Stimulated activated CD8-positive, alpha-beta memory T cell treated with anti-CD3 and anti-CD28 coated beads, Interleukin-15, amount 100 ng/mL, for 4 hours (primary cell): ENCODE measurements at regions not wholly inside any gene's neighbourhood (a gene's known extent, or its start where the extent isn't known, plus 50 kb on each side); places are given as distances from the start of the nearest gene placed in this dataset.

Experiments
- DNase-seq, 2 donors: peaks; one replicate each; pipeline ENCODE4 v3.0.0-alpha.2; 2020; ENCODE audit warnings: low read depth in 2 of 2

- no peak for DNase-seq
These were observed 390.4 kb downstream of the TLE4 start for GRCh38 chr9:79962150-79962549.

GRCh38 chr9:79955300-79955699 lies 383.5 kb downstream of the TLE4 start:
- DNase-seq, result no peak

GRCh38 chr9:79953908-79954307 lies 382.1 kb downstream of the TLE4 start:
- DNase-seq, result no peak

DNA sequence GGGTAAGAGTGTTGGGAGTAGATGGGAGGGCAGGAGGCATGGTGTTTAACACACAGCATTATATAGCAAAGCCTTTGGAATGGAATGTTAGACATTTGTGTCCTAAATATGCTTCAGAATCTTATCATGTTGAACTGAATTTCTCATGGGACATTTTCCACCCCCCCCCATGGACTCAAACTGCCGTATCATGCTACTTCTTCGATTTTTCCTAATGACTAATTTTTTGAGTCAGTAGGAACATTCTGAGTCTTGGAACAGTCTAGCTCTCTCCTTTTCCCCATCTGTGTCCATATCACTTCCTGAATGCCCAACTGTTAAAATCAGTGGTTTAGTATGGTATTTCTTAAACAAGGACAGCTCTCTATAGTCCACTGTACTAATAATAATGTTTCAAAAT lies 380.6 kb downstream of the TLE4 start:
- no peak for DNase-seq

- no peak for DNase-seq
These were observed 374.9 kb downstream of the TLE4 start for GRCh38 chr9:79946712-79947111.

GRCh38 chr9:79945495-79945894 lies 373.7 kb downstream of the TLE4 start:
- no peak for DNase-seq

DNA sequence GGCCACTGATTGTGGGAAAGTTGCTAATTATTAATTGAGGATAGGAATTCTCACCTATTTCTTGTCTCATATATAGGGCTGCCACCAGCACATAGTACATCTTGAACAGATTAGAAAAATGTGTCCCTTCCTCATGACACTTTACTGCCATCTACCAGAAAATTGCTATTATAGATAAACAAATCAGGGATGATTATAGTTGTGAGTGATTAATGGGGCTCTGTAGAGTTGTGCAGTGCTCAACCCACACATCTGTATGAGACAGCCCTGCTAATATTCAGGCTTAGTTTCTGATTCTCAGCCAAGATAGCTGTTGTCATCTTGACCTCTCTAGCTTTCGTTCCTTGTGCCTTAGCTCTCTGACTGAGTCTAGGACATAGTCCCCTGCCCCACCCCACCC lies 373.3 kb downstream of the TLE4 start:
- DNase-seq, result no peak

GRCh38 chr9:79940919-79941318 lies 369.2 kb downstream of the TLE4 start:
- no peak for DNase-seq

DNA sequence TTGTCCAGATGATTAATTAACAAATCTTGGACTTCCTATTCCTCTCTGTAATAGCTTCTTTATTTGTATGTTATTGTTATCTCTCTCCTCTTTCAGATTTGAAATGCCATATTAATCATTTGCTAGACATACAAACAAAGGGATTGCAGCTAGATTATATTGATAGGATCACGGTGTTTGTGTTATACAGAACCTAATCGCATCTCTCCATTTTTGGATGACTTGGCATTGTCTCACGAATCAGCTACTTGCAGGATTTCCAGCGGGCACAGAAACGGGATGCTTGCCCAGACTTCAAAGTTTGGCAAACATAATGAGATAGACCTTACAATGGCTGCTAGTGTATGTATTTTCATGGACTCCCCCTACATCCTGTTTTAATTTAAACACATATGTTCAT lies 368.1 kb downstream of the TLE4 start:
- no peak for DNase-seq

- no peak for DNase-seq
These were observed 364.6 kb downstream of the TLE4 start for GRCh38 chr9:79936336-79936735.

DNA sequence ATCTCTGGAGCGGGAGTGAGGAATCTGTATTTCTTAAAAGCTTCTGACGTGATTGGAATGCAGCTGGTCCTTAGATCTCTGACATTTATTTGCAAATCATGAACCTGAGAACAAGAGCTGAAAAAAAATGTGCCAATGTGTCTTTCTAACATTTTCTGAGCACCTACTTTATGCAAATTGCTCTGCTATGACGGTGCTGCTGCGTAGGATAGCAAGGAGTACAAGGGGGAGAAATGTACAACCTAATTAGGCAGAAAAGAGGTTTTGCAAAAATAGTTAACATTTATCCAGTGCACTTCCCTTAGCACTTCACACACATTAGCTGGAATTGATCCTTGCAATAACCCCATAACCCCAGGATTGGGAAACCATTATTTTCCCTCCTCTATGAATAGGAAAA lies 357.5 kb downstream of the TLE4 start:
- no peak for DNase-seq

DNA sequence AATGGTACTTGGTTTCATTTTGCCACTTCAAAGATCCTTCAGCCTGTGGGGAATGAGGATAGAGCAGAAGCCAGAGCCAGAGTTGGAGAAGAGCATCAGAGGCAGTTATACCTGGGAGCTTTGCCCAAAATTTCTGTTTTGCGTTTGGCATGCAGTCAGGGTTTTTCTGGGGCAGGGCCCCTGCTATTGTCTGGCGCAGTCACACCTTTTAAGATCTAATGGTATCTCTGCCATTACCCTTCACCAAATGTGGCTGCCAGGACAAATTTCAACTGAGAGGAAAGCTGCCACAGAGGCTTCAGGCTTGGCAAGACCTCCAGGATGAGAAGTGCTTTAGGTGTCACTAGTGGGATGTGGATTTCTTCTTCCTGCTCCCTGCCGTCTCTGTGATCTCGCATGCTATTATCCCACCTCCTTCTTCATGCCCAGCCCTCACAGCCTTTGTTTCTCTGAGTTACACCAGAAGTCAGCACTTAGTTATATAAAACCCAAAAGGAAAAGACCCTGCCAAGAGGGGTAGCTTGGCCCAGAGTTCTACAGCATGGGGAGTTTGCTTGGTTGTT lies 357.0 kb downstream of the TLE4 start:
- DNase-seq, result no peak

DNA sequence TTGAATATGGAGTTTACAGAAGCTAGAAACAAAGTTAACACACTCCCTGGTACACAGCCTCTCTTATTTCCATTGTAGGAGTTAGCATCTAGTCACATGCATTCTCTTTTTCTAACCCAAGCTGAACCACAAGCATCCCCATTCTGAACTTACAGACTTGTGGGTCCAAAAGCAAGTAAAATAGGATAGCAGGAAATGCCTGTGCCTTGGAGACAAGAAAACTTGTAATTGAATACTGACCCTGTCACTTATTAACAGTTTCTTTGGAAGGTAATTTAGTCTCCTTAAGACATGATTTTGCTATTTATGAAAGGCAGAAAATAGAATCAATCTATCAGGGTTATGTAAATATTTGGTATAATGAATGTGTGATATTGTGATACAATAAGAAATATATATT lies 353.6 kb downstream of the TLE4 start:
- DNase-seq, result no peak

DNA sequence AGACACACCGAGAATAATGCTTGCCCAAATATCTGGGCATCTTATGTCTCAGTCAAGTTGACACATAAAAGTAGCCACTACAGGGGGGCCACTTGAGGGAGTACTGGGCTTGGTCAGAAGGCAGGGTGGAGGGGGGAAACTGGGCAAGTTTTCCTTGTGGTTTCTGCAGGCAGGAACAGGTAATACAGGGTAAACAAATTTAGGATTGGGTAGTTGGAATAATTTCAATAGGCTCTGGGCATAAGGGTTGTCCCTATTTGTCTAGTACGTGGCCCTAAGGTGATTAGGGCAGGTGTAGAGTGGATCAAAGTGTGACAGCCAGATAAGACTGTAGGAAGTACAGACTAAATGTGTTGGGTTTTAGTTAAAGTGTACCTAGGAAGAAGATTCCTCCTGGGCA lies 353.1 kb downstream of the TLE4 start:
- DNase-seq, result no peak

DNA sequence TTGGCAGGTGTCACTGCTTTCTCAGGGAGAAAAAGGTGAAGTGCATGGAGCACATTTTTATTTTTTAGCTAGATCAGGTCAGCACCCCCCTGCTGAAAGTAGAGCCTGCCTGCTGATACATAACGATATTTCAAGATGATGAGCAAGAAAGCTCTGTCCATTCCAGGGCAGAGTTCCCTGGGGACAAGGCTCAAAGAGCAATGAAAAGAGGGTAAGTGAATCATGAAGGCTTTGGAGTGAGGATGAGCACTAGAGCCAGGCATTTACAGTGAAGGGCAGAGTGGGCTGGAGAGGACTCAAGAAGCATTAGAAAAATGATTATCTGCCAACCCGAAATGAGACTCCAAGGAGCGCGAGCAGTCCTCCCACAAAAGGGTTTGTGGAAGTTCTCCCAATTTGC lies 345.7 kb downstream of the TLE4 start:
- DNase-seq, result no peak

- no peak for DNase-seq
These were observed 342.1 kb downstream of the TLE4 start for GRCh38 chr9:79913867-79914266.

GRCh38 chr9:79912318-79913070 lies 340.7 kb downstream of the TLE4 start:
- DNase-seq, result no peak

GRCh38 chr9:79911724-79912123 lies 340.0 kb downstream of the TLE4 start:
- DNase-seq, result no peak

DNA sequence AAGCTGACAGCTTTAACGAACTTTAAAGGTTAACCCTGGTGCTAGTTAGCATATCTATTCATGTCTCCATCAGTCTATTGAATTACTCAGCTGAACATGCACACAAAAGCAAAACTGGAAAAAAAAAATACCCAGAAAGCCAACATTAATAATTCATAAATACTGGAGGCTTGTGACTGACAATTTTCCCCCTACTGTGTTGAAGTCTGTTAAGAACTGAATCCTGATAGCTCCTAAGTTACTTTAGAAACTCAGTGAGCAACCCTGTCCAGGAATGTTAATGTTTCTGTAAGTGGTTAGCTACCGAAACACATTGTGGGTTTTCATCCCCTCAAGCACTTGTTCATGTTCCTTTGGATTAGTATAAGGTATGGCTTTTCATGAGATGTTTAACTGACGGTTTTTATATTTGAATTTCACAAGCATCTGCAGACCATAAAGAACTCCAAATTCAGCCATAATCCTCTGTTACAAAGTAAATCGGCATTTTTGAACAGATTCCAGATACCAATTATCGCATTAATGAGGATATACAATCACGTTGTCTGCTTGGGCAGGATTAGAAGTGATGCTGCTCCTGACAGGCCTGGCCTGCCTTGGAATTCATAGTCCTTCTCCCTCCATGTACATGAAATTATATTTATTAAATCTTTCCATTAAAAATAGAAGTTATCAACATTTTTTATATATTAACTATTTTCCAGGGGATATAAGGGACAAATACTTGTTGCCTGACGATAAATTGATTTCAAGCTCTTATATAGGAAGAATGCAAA lies 331.2 kb downstream of the TLE4 start:
- no peak for DNase-seq

DNA sequence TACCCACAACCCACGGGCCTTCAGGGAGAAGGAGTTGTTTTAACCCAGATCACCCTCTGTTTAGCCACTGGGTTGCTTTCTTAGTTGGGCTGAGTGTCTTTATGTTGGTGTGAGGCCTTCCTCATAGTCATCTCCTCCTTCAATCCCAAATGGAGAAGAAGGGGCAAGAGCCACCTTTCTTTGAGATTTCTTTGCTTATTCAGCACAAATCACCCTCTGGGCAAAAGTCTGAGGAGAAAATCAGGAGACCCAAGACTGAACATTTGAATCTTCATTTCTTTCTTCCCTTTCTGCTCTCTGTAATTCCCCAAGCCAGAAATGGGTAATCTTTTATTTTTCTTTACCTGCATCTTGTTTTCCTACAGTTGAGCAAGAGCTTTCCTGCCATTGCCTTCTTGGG lies 329.0 kb downstream of the TLE4 start:
- DNase-seq, result no peak

GRCh38 chr9:79896390-79896980 lies 324.7 kb downstream of the TLE4 start:
- no peak for DNase-seq

- DNase-seq, result no peak
These were observed 323.5 kb downstream of the TLE4 start for GRCh38 chr9:79895232-79895631.

GRCh38 chr9:79889369-79889768 lies 317.6 kb downstream of the TLE4 start:
- DNase-seq, result no peak
